ENCODE measurements at regions not wholly inside any gene's neighbourhood (a gene's known extent, or its start where the extent isn't known, plus 50 kb on each side); places are given as distances from the start of the nearest gene placed in this dataset.
"Not testable (repeated sequence)": the region's sequence is repeated elsewhere in the genome, so short reads cannot be mapped to it uniquely, and the experiment has no call there.

DNA sequence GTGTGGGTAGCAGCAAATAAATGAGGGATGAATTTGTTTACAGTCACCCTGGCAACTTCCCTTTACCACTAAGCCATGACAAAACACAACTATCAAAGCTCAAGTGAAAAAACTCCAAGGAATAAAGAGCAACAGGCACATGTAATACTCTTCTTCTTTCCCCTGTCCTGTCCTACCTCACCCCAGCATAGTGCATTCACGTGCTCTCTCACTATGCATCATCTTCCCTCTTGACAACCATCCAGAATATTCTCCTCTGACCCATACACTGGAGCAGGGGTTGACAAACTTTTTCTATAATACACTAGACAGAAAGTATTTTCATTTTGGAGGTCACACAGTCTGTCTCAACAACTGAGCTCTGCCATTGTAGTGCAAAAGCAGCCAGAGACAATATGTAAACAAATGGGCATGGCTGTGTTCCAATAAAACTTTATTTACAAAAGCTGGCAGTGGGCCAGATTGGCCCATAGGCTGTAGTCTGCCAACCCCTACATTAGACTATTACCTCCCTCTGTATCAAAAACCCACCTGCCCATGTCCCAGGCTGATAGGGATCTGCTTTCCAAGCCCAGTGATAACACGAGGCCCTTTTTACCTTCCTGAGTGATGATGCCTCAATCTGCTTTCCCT is 354.5 kb downstream of the FGFR2 start:
- DNase-seq, result no peak

DNA sequence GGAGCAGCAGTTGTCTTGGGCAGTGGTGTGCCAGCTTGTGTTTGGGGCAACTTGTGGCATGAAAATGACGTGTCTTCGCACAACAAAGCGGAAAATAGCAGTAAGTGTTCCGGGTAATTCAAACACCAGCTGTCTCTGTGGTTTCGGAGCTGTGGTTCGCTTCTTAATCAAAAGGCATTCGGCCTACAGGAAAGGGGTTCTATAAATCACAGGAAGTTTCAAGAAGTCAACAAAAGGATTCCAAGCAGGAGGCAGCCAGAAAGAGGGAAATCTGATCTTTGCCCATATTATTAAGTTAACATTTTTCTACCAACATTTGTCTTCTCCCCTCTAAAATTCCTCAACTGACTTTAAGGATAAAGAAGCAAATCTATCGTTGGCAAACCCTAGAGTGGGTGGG is 353.4 kb downstream of the FGFR2 start:
- no peak for DNase-seq

DNA sequence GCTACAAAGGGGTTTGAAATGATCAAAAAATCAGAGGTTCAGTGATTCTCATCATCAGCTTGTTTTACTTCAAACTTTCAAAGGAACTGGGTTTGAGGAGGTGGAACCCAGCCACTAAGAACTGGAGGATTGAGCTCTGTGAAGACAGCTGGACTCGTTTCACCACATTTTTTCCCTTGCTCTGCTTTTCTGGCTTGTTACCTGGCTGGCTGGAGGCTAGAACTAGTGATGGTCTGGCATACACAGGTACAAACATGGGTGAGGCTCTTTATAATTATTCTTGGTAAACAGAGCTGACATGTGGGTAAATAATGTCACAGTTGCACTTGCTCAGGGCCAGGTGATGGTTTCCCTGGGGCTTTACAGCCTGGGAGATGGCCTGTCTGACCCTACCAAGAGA is 352.5 kb downstream of the FGFR2 start:
- DNase-seq, result no peak

DNA sequence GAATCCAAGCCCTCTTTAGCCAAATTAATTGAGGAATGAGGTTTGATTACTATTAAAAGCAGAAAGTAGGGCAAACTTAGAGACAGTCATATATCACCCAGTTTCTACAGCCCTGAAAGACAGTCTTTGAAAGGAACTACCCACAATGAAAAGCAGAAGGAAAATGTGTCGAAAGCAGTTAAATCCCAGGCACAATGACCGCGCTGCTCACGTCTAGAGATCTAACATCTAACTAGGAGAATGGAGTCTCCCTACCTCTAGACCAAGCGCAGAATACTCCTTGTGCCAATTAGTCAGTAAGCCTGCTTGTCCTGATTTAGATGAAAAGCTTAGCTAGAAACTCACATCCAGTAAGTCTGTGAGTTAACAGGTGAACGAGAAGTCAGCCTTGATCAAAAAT is 350.0 kb downstream of the FGFR2 start:
- no peak for DNase-seq

DNA sequence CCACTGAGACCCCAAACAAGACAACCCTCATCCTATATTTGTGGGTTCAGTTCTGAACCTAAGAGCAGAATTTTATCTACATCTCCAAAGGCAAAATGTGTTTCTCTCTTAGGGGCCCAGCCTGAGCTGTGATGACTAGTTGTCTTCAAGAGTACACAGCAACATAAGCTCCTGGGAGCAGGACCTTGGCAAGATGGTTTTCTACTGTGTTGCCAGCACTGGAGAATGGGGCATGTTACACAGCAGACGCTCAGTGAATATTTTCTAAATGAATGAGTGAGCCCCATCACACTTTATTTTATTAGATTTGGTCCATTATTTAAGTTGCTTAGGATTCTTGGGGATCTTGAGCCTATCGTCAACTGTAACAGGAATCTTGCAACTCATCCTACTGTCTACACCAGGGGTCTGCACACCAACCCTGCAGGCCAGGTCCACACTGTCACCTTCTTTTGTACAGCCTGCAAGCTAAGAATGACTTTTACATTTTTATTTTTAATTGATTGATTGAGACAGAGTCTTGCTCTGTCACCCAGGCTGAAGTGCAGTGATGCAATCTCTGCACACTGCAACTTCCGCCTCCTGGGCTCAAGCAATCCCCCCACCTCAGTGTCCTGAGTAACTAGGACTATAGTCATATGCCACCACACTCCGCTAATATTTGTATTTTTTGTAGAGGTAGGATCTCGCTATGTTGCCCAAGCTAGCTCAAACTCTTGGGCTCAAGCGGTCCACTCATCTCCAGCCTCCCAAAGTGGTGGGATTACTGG is 347.1 kb downstream of the FGFR2 start:
- no peak for DNase-seq

DNA sequence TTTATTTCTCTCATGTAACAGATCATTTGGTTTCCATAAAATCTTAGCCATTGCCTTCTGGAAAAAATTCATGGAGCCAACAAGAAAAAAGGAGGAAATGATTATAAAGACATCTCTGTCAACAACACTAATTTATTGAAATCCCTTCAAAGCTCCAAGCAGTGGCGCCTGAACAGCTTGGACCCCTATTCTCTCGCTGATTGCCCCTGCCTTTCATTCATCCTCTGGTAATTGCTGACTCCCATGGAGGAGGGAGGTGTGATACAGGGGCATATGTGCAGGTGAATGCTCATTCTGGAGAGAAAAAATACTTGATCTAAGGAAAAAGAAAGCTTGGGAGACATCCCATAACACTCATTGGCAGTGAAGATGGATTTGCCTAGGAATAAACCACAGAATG is 345.5 kb downstream of the FGFR2 start:
- DNase-seq, result no peak

DNA sequence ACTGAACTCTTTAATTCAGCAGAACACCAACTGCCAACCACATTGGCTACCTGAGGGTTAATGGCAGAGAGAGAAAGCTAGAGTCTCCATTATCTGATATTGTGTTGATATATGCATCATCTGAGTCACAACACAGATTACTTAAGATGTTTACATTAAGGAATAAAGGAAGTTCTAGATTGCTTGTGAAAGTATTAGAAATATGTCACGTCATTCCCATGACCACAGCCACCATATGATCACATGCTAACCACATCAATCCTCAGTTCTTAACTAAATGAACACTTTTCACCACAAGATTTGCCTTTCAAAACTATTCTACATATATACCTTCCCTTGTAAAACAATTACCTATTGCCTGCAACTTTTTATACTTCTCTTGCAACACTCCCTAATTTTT is 337.9 kb downstream of the FGFR2 start:
- DNase-seq, result no peak

DNA sequence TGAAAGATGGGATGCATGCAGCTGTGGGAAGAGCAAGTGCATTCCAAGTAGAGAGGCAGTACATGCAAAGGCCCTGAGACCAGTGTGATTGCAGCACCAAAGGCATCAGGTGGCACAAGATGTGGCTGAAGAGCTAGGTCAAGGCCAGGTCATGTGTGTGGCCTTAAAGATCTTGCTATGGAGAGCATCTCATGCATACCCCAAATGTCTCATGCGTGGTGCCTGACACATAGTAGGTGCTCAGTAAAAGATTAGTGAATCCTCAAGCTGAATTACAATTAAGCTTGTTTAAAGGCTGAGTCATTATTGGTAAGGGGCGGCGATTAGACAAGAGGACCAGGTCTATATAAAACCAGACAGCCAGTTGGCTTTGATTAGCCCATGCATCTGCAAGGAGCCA is 336.6 kb downstream of the FGFR2 start:
- no peak for DNase-seq

DNA sequence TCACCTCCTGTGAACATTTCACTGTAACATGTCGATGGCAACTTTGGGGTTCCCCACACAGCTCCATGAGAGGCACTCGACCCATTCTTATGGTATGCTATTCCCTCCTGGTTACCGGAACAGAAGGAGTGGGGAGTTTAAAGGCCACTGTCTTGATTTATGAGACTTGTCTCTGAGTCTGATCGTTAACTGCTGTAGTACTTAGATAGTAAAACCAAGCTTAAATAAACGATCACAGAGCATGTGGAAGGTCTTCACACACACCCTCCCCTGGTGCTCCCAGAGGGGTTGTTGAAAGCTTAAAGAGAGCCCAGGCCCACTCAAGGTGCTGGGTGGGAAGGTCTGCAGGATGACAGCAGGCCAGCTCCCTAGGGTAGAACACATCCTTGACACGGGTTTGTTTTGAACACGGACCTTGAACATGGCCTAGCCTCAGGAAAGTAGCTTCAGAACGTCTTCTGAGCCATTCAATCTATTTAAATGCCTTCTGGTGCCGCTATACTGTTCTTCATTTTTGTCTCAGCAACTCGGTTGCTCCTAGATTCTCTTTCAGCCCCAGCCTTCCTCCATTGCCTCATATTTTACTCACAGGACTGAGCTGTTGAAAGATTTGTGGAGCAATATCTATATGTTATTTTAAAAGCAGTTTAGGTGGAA is 335.3 kb downstream of the FGFR2 start:
- DNase-seq, result no peak

DNA sequence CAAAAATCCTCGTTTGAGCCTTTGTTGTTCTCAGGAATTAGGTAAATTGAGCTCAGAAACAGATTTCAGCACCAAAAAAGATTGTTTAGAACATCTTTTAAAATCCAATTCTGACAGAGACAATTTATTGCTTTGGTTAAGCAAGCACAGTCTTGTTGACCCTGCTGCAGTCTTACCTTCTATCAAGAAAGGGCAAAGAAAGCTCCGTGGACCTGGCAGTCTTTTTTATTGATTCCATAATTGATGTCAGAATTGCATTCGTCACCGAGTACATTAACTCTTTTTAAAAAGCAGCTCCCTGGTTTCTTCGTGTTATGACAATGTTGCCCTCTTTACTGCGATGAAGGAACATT is 334.8 kb downstream of the FGFR2 start:
- DNase-seq, result no peak

DNA sequence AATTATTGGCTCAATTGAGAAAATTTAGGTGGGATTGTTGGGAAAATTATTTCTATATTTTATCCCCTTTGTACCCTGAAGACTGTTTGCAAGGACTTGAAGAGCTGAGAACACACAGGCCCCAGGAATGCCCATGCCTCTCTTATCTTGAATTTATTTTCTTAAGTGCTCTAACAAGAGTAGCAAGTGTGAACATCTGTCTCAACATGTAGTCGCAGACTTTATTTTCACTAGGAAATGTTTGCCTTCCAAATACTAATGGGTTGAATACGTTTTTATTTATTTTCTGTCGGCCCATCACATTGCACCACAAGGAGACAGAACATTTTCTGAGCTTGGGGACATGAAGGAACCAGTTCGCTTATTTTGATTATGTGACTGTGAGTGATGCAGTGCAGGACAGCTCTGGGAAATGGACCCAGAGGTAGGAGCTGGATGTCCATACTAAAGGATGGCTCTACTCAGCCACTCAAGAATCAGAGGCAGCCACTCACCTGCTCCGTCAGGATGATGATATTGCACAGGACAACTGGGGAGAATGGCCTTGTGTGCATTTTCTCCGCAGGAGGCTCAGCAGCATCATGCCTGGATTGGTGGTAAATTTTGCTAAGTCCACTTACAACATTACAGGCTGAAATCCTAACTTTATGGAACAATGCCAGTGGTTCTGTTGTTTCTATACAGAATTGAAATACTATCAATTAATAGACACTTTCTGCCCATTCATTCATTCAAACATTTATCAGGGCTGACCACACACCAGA is 332.7 kb downstream of the FGFR2 start:
- no peak for DNase-seq

DNA sequence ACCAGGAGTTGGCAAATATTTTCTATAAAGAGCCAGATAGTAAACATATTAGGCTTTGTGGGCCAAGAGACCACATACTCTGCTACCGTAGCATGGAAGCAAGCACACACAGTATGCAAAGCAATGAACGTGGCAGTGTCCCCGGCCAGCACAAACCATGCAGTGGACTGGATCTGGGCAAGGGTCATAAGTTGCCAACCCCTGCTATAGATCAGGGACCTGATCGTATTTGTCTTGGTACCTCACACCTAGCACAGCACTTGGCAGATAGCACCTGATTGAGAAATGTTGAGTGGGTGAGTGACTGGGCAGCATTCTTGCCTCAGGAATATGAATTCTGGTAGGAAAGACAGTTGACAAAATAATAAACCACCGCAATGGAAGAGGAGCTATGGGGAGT is 331.9 kb downstream of the FGFR2 start:
- DNase-seq, result no peak

DNA sequence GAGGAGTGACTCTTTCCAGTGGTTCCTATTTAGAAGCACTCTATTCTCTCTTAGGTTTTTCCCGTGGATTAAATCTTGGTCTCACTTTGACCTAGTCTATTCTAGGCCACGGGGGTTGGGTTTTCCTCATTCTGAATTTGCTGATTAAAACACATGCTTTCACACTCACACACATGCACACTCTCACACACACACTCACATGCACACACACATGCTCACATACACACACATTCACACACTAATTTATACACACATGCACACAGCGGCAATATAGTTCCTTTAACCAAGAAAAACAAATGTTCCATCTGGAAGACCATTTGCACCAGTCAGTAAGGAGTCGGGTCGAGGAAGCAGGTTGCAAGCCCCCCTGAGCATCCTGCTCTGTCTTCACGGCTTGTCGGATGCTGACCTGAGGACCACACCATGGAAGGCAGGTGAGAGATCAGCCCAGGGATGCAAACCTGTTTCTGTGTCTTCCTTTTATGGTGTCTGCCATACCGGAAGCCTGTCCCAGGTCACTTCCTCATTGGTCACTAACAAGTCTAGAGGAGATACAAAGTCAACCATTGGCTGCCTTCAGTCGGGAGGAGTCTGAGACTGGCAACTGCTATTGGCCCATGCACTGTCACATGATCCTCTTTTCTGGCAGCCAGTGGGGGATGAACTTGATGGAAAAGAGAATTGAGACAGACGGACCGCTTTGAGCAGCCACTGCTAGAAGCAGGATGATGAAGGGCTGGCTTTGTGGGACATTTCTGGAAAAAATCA is 330.8 kb downstream of the FGFR2 start:
- no peak for DNase-seq

DNA sequence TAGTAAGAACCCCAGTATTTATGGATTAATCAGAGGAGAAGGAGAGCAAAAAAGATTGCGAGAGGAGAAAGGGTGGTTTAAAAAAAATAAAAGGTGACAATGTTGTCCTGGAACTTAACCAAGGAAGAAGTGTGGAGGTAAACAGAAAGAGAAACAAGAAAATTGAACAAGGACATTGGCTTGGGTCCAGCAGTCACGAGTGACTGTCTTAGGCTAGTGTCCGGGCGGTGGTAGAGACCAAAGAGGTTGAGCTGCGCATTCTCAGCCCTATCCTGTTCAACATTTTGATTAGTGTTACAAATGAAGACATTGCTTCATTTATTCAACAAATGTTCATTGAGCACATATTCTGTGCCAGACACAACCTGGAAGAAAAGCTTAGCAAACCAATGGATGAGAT is 329.9 kb downstream of the FGFR2 start:
- no peak for DNase-seq

DNA sequence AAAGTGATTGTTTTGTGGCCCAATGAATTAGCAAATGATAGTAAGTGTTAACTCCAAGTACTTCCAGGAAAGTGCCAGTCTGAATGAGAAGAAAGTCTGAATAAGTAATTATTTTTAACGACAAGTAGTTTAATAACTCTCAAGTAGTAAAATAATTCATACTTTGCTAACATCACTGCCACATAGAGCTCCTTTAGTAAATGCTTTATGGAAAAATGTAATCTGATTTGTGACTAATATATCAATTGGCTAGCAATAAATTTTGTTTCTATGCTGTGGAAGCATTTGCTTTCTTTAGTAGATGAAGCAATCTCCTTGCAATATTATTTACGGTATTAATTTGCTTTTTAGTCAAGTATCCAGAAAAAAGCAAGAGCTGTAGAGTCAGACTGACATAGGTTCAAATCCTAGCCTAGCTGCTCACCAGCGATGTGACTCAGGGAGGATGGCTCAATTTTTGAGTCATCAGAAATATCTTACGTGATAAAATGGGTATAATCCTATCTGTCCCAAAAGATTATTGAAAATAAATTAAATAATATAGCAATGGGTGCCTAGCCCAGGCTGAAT is 329.3 kb downstream of the FGFR2 start:
- DNase-seq, result no peak

DNA sequence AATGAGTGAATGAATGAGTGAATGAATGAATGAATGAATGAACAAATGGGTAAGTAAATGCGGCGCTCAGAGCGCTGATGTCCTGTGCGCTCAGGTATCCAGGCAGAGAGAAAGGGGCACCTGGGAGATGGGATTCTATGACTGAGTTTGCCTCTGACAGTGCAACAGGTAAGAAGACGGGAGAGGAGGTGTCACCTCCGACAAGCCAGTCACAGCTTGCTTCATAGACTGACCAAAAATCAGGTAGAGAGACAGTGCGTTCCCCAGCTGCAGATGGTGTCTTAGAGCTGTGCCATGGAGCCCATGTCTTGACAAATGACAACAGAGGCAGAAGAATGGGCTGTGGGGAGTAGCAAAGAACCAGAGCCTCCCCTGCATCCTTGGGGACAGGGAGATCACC is 327.3 kb downstream of the FGFR2 start:
- no peak for DNase-seq

DNA sequence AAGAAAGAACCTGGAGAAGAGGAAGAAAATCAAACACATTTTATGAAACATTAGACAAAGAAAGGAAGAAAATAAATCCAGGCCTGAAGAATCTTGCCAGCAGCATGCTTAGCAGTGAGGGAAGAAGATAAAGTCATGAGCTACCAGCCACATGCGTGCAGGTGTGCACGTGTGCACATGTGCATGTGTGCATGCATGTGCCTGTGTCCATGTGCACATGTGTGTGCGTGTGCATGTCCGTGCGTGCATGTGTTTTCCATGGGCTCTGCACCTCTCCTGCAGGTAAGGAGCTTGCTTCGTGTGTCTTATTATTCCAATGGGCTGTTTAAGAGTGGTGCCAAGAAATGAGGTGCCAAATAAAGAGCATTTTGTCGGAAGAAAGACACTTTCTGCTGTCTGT is 322.2 kb downstream of the FGFR2 start:
- DNase-seq, result no peak

DNA sequence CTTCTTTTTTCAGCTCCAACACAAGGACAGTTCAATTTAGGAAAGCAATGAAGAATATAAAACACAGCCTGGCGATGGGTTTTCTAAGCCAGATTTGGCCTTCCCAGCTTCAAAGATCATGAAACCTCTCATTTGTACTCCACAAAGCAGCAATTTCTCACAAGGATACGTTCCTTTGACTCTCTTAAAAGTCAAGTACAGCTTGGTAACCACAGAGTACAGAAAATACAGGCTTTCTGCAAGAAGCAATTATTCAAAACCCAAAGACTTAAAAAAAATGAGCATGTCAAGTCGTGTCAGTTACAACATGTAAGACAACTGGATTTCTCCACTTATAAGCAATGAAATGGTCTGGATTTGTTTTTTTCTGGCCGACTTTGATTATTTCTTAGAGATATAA is 321.4 kb downstream of the FGFR2 start:
- DNase-seq, result no peak

DNA sequence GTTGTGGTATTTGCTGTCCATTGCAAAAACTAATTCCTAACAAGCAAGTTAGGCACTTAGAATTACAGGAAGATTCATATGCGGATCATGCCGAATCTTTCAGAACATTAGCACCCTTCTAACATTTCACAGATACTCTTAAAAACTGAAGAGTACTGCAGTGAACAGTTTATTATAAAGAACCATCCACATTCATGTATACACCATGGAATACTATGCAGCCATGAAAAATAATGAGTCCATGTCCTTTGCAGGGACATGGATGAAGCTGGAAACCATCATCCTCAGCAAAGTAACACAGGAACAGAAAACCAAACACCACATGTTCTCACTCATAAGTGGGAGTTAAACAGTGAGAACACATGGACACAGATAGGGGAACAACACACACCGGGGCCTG is 319.9 kb downstream of the FGFR2 start:
- DNase-seq, result not testable (repeated sequence)

DNA sequence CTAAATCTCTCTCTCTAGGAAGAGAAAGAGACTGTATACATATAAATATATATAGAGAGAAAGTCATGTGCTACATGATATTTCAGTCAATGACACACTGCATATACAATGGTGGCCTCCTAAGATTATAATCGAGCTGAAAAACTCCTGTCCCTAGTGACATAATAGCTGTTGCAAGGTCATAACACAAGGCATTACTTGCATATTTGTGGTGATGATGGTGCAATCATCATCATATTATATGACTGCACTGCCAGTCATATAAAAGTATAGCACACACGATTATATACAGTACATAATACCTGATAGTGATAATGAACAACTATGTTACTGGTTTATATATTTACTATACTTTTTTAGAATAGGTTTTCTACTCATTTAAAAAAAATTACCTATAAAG is 316.7 kb downstream of the FGFR2 start:
- DNase-seq, result no peak

DNA sequence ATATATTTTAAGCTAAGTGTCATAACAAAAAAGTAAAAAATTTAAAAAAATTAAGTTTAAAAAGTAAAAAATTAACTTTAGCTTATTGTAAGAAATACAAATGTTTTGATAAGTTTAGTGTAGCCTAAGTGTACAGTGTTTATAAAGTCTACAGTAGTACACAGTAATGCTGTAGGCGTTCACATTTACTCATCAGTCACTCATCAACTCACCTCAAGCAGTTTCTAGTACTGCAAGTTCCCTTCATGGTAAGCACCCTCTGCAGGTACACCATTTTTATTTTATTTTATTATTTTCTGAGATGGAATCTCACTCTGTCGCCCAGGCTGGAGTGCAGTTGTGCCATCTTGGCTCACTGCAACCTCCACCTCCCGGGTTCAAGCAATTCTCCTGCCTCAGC is 316.0 kb downstream of the FGFR2 start:
- no peak for DNase-seq

DNA sequence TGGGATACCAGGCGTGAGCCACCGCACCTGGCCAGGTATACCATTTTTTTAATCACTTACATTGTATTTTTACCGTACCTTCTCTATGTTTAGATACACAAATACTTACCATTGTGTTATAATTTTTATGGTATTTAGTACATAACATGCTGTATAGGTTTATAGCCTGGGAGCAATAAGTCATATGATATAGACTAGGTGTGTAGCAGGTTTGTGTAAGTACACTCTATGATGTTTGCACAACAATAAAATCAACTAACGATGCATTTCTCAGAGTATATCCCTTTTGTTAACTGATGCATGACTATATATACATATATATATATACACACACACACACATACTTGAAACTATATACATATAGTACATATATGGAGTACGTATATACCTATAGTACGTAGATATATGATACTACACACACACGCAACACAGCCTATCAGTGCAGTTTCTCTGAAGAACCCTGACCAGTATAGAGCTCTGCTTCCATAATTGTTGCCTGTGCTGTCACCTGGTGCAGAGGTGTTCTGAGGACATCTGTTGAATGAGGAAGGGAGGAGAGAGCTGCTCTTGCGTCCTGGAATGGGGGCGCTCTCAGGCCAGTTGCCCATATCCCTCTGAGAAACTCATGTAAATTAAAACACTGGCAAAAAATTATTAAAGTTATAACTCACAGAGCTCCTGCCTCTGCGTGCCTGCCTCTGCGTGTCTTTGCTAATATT is 315.3 kb downstream of the FGFR2 start:
- no peak for DNase-seq

Data from NCI-H510A (cell line).